HG03159 (cell line): ENCODE measurements at regions not wholly inside any gene's neighbourhood (a gene's known extent, or its start where the extent isn't known, plus 50 kb on each side); places are given as distances from the start of the nearest gene placed in this dataset.

Experiments used
- ATAC-seq: cut with Tn5 transposase; IDR thresholded peaks from one replicate; pipeline ENCODE4 v1.9.1; 2021; ENCODE audit warnings: mild to moderate bottlenecking, moderate library complexity; ENCODE audit not compliant: unreplicated experiment

DNA sequence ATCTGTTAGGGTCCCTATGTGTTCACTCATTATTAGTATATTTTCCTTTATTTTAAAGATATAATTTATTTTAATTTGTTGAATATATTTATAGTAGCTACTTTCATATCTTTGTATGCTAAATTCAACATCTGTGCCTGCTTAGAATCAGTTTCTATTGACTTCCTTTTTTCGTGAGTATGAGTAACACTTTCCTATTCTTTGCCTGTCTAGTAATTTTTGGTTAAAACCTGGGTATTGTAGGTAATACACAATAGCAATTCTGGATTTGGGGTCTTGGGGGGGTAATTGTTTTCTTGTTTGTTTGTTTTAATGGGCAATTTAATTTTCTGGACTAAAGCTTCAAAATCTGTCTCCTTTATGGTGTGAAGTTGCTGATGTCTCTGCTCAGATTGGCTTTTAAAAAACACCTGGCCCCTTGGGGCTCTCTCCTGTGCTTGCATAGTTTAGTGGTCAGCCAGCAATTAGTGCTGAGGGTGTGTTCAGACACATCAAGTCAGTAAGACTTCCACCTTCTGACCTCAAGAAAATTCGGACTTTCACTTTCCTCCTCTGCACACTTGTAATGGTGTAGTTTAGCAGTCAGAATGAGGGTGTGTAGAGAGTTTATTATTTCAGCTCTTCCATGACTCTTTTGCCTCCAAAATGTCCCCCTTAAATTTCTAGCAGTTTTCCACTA lies 124.4 kb upstream of the MAP1B start:
- ATAC-seq, result no peak

DNA sequence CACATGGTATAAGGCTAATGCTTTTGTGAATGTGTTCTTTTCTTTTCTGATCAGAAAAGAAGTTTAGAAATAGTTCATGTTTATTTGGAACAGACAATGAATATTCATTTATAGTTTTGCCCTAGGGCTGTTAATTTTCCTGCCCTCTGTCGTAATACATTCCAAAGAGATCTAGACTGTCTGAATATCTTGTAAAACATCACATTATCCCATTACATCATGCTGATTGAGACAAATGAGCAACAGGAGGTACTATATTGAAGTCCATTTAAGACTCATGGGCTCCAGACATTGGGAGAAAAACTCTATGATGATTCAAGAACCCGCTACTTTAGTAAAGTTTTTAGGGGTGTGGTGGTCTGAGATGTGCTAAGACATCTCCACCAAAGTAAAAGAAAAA lies 121.2 kb upstream of the MAP1B start:
- no peak for ATAC-seq

DNA sequence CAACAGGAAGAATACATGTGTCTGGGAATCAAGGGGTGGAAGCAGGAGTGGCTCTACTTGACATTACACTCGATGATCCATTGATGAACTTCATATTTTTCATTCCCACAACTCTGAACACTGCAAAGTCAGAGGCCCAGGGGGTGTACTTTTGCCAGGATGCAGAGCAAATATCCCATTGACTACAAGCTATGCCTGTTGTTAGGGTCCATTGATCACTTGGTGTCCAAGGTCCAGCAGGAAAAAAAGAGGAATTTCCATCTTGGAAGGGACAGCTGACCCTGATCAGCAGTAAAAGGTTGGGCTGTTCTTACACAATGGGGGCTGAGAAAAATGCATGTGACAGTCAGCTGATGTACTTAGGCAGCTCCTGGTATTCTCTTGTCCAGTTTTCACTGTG lies 118.5 kb upstream of the MAP1B start:
- no peak for ATAC-seq

DNA sequence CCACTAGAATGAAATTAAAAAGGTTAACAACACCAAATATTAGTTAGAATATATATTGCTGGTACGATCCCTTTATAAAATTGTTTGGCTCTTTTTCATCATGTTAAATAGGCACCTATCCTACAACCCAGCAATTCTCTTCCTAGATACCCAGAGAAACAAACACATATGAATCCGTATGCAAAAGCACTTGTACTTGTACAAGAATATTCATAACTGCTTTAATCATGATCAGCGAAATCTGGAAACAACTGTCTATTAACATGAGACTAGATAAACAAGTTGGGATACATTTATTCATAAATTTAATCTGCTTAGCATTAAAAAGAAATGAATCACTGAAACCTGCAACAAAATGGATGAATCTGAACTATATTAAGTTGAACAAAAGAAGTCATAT lies 113.7 kb upstream of the MAP1B start:
- ATAC-seq, result no peak

DNA sequence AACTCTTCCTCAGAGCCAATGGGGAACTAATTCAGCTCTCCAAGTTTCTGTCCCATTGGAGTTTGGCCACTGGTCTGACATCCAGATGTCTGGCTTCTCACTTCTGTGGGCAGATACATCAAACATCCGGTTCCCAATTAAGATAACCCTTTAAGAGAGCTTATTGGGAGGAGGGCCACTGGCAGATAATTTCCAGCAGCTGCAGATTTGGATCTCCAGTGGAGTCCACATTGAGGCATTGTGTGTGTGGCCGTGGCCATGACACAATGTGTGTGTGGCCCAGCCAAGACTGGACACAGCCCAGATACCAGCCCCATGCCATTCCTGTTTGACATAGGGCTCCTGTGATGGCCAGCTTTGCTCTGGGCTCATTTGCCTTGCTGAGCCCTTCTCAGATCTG lies 110.5 kb upstream of the MAP1B start:
- ATAC-seq, result no peak

DNA sequence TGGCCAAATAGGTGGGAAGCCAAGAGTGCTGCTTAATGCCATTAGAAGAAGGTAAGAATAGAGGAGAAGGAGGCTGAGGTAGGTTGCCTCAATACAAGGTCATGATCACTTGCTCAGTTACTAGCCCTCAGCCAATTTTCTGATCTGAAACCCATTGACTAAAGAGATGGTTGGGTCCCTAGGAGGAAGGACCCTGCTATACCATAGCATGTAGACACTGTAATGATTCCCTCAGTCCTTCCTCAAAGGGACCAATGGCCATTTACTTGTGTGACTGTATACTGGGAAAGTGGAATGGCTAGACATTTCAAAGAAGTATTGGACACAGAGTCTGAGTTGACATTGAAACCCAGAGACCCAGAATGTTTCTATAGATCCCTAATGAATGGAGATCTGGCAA lies 108.5 kb upstream of the MAP1B start:
- no peak for ATAC-seq

DNA sequence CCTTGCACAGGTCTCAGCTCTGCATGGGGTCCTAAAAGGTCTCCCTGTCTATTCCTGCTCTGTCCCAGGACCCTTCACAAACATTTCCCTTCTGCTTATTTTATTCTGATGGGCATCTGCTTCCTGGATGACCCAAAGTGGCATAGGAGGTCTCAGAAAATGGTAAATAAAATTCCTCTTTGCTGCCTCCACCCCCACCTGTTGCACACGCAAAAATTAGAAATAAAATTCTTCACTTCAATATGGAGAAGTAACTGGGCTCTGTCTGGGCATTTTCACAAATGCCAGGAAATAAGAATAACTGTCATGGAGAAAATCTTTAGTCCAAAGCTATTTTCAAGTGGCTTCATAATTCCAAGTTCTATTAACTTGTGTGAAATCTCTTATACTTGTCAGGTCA lies 106.6 kb upstream of the MAP1B start:
- ATAC-seq, result no peak

DNA sequence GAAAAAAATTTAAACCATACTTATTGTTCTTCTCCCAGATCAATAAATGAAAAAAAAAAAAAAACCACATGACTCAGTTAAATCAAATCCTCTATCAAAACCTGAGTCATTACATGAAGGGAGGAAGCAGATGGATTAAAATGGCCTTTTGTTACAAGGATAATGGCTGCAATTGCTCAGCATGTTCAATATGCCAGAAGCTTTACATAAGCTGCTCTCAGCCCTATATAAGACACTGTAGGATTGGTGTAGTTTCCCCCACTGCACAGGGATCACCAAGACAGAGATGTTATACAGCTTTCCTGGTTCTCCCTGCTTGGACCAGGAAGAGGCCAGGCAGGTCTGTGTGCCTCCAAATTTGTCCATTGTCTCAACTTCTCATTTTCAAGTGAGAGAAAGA lies 101.6 kb upstream of the MAP1B start:
- ATAC-seq, result no peak

DNA sequence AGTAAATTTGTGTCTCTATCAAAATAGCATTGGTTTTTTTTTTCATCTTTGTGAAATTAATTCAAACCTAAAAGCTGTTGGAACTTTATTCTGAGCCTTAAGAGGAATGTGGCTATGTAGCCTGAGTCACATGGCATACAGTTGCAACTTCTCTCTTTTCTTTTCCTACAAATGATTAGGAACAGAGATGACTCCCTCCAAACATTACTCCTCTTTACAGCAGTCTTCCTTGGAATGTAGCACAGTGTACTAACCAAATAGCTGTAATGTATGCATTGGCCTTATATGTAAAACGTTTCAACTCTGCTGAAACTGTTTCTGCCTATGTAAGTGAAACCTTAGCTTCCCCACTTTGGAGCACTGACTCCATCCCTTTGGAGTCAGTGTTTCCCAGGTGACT lies 100.9 kb upstream of the MAP1B start:
- ATAC-seq, result no peak

DNA sequence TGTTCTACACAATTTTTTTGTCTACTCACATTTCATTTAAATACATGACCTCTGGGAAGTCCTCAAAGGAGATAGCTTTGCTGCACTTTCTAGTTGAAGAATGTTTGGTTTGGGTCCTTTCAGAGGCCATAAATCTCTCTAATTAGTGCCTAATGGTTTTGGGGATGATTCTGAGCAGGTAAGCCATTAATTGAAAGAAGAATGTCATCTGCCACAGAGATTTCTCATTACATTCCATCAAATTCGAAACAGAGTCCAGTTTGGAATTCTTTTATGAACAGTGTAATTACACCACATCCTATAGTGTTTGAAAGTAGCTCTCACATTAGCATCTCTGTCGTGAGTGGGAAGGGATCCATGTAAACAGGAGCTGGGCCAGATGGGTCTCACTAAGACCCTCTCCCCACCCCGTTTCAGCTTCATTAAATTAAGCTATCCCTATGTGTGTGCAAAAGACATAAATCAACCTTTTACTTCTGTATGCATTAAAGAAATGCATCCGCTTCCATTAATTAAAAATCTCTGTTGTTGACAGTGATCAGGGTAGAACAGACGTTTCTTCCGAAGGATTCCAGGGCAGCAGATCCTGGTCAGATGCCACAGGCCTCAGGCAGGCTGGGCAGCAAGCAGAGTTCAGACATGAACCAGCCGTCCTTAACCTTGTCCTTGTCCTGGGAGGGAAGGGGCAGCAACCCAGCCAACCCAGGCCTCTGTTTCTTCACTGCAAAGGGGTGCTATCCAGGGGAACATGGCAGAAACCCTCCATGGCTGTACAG lies 99.8 kb upstream of the MAP1B start:
- no peak for ATAC-seq

DNA sequence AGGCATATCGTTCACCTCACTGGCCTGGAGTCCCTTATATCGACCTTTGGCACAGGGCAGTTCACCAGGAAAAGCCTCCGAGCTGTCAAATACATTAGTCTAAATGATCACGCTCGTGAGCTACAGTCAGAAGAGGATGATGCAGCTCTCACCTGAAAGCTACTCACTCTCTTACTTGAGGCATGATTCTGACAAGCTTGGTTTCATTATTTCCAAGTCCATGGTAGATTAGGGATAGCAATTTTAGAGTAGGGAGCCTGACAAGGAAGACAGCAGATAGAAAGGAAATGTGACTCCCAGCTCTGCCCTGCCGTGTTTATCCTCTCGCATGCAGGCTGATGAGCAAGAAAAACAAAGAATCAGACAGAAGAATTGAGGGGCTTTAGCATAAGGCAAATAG lies 98.0 kb upstream of the MAP1B start:
- no peak for ATAC-seq

DNA sequence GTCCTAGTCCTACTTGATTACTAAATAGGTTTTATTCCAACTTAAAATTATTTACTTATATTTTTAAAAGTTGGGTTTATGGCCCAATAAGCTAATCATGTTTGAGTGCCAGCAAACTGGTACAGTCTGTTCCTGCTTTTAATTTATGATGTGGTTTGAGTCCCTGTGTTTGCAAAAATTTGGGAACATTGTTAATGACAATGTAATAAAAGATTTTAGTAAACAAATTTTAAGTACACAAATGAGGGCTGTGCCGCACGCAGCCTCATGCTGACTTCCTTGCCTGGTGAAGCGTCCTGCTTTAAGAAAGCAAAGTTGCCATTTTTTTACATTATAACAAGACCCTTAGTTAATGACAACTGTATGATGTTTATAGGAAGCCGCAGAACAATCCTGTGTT lies 96.8 kb upstream of the MAP1B start:
- no peak for ATAC-seq

DNA sequence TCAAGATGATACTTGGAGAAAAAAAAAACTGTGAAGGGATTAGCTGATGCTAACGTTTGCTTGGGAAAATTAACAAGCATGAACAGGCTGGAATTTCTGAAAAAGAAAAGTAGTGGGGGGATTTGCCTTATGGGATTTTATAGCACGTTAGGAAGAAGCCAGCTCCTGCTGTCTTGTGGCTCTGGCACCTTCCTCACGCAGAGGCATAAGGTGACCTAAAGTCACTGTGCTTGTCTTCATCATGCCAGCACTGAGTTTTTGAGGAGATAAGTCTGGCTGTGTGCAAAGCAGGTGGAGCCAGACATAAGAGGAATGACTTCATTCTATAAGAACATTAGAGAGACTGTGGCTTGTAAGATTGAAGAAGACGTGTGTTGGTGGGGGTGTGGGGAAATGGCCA lies 94.4 kb upstream of the MAP1B start:
- no peak for ATAC-seq

DNA sequence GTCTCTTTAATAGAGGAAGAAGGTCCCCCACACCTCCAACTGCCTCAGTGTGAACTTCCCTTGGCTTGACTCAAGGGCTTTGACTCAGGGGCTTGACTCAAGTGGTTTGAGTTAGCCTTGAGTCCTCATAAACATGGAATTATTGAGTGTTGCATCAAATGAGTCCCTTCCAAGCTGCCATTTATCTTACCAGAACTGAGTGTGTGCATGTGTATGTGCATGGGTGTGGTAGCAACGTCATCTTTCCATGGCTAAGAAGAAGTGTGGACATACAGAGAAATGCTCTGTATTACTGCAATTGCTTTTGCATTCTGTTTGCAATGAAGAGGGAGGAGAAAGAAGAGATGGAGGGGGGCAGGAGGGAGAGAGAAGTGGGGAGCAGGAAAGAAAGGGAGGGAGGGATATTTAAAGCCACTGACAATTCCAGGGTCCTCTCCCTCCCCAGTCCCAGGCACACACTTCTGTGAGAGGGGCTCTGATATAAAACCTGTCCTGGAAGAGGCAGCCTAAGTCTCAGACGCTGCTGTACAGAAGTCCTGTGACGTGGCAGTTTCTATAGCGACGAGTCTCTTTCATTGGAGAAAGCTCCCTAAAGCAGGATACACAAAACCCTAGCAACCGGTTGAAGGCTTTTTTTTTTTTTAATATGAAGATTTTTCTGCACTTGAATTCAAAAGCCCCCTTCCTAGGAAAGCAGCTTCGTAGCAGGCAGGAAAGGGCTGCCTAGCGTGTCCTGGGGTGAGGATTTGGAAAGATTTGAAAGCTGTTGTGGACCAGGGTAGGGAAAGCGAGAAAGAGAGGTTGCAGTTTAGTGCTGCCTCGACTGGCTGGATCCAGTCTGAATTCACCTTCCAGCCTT lies 93.3 kb upstream of the MAP1B start:
- no peak for ATAC-seq

DNA sequence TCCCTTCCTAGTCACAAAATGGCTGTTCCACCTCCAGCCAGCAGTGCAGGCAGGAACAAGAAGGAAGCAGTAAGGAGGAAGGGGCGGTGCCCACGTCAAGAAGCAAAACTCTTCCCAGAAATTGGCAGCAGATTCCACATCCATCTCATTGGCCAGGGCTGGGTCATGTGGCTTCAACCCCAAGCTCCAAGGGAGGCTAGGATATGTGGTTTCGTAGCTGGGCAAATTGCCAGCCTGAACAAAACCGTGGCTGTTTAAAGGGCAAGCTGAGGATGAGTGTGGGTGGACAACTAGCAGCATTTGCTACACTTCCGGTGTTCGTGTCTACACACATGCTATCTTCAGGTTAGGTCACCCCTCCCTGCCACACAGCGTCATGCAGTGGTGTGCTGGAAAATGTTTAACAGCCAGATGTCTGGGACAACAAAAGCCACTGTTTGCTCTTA lies 92.1 kb upstream of the MAP1B start:
- no peak for ATAC-seq

DNA sequence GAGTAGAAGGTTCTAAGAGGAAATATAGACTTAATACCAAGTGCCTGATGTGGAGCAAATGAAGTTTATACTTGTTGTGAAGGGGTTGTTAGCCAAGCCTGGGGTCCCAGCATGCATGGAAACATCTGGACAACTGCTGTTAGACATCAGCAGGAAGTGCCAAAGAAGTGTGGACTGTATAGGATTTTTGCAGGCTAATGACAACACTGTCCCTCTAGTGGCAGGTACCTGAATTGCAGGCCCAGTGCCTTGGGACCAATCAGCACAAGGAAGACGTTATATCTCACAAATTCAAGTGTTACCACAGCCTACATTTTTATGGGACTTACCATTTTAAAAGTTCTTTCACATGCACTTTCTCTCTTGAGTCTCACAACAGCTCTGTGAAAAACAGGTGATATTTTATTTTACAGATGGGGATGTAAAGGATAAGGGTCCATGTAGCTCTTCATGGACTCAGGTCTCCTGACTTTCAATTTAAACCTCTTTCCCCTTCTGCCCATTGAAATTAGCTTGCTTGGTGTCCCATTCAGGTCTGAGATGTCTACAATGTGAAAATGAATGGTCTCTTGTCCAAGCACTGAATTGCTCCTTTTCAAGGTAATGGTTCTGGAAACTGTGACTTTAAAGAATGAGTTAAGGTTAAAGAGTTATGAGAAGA lies 89.0 kb upstream of the MAP1B start:
- no peak for ATAC-seq

DNA sequence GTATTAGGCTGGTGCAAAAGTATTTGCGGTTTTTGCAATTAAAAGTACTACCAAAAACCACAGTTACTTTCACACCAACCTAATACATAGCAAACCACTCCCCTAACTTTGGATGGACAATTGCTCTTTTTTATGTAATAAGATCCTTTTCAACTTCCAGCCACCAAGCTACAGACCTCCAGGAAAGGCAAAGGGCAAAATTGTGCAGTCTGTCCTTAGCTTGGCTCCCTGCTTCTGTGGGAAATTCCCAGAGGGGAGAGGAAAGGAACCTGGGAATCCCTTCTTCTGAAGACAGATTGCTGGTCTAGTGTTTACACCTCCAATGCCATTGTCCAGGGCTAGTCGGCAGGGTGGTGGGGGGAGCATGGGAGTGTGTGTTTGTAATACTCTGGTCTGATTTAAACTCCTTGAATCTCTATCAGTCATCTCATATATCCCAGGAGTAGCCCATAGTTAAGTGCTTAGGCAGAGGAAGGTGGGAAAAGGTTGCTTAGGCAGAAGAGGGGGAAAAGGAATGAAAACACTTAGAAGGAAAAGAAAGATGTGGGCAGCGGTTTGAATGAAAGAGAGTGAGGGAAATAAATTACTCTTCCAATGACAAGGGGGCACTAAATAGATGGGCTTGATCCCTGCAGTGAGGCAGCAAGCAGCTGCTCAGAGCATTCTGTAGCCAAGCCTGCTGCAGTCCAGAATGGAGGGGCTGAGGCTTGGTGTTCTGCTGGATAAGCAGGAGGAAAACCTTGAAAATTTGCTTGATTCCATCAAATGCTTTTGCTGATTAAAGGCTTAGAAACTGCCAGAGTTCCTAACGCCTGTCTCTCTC lies 86.9 kb upstream of the MAP1B start:
- no peak for ATAC-seq

DNA sequence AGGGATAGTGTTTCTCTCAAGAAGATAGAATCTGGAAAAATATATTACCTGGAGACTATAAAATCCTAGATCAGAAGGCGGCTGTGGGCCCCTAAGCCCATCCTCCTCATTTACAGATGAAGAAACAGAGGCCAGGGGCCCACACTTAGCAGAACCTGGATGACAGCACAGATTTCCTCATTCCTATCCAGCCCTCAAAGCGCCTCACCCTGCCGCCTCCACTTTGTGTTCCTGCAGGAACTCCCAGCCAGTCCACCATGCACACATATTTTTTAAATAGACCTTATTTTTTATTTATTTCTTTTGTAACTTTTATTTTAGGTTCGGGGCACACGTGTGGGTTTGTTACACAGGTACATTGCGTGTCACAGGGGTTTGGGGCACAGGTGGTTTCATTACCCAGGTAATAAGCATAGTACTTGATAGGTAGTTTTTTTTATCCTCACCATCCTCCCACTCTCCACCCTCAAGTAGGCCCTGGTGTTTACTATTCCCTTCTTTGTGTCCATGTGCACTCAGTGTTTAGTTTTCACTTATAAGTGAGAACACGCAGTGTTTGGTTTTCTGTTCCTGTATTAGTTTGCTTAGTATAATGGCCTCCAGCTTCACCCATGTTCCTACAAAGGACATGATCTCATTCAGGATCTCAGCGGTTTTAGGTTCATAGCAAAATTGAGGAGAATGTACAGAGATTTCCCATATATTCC lies 85.5 kb upstream of the MAP1B start:
- ATAC-seq, result no peak

DNA sequence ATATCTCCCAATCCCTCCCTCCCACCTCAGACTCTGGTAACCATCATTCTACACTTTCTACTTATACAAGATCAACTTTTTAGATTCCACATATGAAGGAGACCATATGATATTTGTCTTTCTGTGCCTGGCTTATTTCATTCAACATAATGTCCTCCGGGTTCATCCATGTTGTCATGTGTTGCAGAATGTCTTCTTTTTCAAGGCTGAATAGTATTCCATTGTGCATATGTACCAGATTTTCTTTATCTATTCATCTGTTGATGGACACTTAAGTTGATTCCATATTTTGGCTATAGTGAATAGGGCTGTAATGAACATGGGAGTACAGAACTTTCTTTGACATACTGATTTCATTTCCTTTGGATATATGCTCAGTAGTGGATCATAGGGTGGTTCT lies 78.9 kb upstream of the MAP1B start:
- no peak for ATAC-seq

DNA sequence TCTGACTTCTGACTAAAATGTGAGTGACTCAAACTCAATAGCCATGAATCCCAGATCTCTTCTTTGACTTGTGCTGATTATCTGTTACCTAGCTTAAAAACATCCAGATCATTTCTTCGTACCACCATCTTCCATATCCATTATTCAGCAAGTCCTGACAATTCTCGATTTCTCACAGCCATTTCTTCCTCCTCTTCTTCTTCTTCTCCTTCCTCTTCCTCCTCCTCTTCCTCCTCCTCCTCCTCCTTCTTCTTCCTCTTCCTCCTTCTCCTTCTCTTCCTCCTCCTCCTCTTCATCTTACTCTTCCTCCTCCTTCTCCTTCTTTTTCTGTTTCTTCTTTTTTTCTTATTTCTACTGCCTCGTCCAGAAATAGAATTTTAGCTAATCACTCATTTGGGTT lies 77.0 kb upstream of the MAP1B start:
- no peak for ATAC-seq
